GM21576 (cell line): ENCODE measurements at regions not wholly inside any gene's neighbourhood (a gene's known extent, or its start where the extent isn't known, plus 50 kb on each side); places are given as distances from the start of the nearest gene placed in this dataset.

Experiments
- ATAC-seq: cut with Tn5 transposase; IDR thresholded peaks from one replicate; pipeline ENCODE4 v1.9.1; 2021; ENCODE audit warnings: mild to moderate bottlenecking, moderate library complexity; ENCODE audit not compliant: unreplicated experiment

DNA sequence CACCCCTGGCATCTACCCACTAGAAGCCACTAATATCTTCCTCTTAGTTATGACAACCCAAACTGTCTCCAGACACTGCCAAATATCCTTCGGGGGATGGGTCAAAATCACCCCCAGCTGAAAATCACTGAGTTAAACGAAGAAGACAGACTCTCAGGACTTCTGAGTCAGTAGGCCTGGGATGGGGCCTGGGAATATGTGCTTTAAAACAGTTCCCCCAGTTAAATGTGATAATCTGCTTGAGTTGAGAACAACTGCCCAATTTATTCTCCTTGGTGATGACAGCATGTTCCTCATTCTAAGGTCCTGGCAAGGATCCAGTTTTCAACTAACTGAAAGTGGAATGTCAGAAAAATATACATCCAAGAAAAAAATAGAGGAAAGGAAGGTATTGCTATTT is 52.4 kb downstream of the CBLL2 start:
- no peak for ATAC-seq

DNA sequence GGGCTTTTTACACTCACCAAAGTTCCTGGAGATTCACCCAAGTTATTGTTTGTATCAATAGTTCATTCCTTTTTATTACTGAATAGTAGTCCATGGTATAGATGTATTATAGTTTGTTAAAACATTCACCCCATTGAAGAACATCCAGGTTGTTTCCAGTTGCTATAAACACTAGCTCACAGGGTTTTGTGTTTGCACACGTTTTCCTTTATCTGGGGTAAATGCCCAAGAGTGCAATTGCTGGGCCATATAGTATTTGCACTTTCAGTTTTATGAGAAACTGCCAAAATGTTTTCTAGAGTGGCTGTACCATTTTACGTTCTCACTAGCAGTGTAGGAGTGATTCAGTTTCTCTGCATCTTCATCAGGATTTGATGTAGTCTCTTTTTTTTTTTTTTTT is 57.1 kb downstream of the CBLL2 start:
- no peak for ATAC-seq

DNA sequence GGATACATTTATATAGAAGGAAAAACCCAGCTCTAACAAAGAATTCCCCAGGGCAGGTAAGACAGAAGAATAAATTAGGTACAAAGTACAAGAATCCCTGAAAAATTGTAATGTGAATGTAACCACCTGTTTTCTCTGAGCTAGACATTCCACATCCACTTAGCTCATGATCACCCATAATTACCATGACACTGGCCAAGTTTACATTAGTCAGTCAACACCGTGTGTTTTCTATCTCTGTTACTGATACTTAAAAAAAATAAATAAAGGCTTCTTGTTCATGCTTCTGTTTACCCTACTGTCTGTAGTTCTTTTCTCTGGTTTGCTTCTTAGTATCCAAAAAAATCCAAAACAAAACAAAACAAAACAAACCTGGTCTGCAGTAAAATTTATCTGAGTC is 66.0 kb downstream of the CBLL2 start:
- ATAC-seq, result no peak

DNA sequence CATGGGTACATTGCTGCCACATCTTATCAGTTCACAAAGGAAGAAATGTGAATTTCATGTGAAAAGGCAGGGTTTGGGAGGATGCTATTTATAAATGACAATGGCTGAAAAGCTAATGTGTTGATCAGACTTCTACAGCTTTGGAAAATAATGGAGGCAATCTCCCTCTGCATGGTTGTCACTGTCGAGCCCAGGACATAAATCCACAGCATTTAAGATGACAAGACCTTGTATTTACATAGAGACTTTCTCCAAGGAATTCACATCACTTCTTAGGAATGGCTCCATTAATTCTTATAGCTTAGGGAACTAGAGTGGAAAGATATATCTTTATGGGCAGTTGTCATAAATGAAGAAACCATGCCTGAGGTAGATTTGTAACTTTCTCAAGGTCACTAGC is 66.7 kb downstream of the CBLL2 start:
- no peak for ATAC-seq

DNA sequence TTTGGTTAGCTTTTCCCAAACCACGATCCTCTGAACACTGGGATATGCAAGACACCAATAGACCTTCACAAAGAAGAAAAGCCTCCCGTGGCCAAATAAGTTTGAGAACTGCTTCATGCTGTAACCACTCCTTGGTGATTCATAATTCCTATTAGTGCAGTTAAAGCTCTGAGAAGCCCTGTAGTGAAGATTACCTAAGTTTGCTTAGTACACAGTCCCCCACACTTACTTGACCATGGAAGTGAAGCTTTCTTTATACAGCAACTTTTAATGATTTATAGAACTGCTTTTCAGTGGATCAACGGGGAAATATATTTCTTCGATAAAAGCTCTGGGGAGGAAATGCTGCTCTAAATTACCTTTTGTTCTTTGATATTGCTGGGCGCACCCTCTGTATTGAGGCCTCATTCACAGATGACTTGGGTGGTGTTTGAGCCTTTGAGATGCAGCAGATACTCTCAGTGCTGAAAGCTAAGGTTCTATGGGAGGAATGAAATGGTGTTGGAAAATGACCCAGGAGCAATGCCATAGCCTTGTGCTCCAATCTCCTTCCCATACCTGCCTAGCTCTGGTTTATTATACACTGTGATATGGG is 67.4 kb downstream of the CBLL2 start:
- ATAC-seq, result no peak

DNA sequence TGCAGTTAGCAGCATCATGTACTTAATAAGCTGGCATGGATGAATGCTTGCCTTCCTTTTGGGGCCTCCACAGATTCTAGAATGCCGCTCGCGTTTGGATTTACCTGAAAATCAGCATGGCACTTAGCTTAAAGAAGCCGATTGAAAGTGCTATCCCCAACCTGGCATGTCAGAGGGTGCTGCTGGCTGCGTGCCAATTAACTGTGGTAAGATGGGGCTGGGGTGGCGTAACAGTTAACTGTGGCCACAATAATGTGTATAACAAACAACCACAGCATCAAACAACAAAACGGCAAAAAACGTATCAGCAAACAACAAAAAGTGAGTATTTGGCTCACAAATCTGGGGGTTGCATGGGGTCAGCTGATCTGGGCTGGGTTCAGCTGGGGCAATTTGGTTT is 70.5 kb downstream of the CBLL2 start:
- ATAC-seq, result no peak

DNA sequence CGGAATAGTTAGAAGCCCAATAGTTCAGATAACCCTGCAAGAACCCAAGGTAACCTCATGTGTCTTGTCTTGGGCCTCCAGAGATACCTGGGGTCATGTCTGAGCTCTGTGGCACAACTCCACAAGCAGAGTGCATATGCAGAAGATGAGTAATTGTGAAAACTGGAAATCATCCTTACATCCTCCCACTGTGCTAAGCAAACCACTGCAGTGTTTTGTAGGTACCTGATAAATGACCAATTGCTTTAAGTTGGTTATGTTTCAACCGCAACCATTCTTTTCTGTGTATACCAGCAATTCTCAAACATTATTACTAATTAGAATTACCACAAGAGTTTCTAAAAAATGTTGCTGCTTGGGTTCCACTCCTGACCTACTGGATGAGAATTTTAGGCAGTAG is 73.2 kb downstream of the CBLL2 start:
- ATAC-seq, result no peak

DNA sequence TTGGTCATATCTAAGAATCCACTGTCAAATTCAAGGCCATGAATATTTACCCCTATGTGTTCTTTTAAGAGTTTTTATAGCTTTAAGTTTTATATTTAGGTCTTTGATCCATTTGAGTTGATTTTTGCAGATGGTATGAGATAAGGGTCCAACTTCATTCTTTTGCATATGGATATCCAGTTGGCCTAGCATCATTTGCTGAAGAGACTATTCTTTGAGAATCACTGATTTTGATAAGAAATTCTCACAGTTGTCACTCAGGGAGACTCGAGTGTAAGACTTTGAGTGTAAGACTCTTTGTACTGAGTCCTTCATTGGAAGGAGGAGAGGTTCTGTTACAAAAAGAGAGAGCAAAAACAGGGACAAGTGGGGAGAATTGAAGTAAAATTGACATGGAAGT is 74.8 kb downstream of the CBLL2 start:
- no peak for ATAC-seq

DNA sequence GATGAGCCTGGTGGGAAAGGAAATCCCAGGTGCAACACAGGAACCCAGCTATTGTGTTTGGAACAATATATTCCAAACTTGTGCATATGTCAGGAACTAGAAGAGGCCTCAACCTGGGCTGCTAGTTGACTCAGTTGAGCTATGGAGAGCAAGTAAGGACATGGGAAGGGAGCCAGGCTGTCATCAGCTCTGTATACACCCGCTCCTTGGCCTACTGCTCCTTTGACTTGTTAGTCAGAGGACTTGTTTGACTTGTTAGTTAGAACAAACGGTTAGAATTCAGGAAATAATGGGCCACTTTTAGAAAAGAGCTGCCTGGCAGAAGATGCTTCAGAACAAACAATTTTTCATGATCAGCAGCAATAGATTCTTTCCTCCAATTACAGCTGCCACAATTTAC is 76.4 kb downstream of the CBLL2 start:
- ATAC-seq, result no peak

DNA sequence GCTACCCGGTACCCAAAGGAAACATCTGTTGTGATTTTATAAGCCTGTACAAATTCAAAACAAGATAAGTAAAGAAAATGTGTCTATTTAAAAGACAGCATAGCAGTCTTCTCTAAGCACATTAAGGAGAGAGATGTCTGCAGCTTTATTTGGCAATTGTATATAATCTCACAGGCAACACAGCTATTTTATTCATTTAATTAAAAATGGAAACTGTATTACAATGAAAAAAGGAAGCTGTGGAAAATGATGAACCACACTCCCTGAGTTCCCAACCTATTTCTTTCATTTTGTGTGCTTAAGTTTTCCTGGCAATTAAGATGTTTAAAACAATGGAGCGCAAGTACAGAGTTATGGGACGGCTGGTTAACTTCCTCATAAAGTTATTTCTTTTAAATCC is 78.4 kb downstream of the CBLL2 start:
- ATAC-seq, result no peak

DNA sequence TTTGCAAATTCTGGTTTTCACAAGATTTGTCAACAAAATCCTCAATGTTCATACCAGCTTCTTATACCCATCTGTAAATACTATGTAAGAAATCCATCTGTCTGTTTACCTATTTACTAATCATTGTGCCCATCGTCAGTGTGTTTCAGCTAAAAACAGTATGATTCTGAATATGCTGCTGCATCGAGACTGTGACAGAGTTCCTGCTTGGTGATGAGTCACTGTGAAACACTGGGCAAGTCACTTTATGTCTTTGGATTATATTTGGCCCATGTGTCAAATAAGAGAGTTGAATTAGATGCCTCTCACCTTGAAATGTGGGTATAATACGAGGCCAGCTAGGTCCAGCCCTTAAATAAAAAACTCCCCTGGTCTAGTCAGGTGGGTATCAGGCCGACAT is 79.3 kb downstream of the CBLL2 start:
- ATAC-seq, result no peak

DNA sequence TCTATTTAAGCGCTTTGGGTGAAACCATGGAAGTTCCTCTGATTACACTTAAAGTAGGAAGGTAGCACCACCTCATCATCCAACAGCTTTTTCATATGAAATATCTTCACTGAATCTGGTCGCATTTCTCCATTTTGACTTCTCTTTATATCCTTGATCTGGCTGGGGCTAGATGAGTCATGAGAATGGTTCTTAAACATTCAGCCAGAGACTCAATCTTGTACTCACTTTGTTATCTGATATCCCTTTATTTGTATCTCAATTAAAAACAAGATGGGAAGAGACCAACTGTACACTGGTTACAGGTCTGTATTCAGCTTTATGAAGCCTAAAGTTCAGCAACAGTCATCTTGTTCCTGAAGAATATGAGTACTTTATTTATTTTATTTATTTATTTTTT is 84.9 kb downstream of the CBLL2 start:
- ATAC-seq, result no peak

DNA sequence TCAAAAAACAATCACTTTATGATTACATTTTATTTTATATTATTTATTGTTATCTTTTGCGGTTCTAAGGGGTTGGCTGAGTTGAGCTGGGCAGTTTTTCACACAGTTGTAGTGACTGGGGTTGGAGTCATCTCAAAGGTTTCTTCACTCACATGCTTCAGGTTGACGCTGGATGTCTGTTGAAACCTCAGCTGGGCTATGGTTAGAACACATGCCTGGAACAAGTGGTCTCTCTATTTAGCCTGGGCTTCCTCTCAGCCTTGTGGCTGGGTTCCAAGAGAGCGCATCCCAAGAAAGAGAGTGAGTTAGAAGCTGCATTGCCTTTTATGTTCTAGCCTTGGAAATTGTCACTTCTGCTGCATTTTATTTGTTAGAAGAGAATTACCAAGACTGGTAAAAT is 87.4 kb downstream of the CBLL2 start:
- ATAC-seq, result no peak

DNA sequence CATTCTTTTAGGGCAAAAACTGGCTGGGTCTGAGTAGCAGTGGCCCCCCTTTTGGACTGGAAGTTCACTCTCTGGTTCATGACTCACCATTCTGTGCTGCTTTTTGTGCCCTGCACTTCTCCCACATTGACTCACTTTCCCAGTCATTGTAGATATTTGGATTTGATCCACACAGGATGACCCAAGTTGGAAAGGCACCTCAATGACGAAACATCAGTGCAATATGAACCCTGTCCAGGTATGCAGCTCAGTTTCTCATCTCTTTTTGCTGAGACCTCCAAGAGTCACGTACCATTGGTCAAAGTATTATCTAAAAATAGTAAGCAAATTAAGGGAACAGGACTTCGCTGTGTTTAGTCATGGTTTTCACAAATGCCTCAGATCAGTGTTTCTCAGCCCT is 92.7 kb downstream of the CBLL2 start:
- no peak for ATAC-seq

DNA sequence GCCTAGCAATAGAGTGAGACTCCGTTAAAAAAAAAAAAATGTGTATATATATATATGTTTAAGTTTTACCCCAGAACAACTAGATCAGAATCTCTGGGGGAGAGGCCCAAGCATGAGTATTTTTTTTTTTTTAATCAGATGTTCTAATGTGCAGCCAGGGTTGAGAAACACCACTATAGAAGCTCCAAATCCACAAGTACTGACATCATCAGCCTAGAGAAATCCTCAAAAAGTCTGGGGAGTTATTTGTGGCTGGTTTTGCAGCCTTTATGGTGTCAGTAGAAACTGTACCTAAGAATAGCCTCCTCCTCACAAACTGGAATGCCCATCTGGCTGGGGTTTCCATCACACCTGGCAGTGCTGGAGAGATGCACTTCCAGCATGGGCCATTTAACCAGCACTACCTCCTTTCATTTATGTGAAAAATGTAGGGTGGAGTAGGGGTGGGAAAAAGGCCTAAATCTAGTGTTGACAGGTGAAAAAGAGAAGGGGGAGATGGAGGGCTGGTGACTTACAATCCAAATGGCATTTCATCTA is 93.5 kb downstream of the CBLL2 start:
- no peak for ATAC-seq

DNA sequence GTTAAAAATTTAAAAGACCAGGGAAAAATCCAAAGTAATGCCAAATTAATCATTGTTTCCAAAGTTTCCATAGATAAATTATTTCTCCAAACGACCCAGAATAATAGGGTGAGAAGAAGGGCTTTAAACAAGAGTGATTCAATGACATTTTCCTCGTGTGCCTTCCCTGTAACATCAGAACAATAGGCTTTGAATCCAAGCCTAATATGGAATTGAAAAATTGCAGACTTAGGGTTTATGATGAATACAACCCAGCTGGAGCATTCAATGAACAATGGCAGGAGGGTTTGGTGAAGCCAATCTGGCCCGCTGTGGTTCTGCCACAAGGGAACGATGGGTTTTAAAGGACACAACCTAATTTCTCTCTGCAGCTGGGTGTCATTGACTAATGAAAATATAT is 94.2 kb downstream of the CBLL2 start:
- ATAC-seq, result no peak

DNA sequence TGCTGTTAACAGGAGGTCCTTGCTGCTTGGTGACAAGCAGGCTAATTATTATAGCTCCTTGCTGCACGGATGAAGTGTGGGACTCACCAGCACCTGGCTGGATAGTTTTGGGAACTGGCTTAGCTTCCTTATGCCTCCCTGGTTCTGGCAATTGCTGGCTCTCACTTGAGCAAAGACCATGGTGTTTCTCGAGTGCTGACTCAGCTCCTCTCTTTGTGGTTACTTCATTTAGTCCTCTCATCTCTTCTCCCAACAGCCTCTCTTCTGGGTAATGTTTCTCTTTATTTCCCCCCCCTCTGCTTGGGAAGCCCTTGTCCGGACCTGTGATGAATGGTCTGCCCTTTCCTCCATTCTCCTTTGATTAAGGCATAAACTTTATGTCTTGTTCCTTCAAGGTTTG is 100.4 kb downstream of the CBLL2 start:
- ATAC-seq, result no peak

DNA sequence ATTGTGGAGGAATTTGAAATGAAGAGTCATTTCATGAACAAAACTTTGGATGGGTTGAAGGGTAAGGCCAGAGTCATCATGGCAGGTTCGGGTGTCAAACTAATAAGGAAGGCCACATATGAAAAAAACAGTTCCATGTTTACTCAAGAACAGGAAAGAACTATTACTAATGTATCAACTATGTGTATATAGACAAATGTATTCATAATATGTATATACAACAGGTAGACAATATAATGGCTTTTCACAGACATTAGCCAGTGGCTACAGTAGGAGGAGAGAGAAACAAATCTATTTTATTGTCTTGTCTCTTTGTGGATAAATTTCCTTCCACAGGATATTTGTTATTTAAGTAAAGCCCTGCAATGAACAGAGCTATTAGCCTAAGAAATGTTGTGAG is 101.1 kb downstream of the CBLL2 start:
- ATAC-seq, result no peak

DNA sequence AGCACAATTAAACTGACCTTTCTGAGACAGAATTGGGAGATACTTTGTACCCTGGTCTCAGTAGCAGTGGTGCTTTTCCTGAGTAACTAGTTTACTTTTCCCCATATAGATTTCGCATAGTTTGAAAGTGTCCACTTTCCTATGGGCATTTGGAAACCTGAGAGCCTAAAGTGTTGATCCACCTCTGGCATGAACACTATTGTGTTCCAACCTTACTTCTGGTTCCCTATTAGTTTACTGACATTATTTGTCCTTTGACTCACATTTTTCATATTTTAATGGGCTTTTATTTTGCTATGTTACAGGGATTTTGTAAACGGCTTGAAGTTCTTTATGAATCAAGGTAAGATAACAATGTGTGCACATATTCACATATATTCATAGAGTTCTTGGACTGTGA is 103.7 kb downstream of the CBLL2 start:
- ATAC-seq, result no peak

DNA sequence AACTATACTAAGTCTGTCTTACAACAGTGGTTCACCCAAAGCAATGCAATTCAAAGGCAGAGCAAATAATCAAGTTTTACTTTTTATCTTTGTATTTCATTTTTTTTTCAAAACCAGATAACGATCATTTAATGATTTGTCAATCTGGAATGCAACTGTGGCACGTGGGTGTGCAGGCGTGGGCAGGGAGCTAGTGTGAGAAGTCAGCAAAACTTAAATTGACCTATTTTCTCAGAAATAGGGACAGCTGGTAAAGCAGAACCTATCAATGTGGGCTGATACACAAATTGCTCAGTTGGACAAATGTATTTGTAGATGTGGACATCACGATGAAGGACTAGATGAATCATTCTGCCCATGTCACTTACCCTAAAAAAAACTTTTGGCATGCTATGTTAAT is 105.6 kb downstream of the CBLL2 start:
- ATAC-seq, result no peak

DNA sequence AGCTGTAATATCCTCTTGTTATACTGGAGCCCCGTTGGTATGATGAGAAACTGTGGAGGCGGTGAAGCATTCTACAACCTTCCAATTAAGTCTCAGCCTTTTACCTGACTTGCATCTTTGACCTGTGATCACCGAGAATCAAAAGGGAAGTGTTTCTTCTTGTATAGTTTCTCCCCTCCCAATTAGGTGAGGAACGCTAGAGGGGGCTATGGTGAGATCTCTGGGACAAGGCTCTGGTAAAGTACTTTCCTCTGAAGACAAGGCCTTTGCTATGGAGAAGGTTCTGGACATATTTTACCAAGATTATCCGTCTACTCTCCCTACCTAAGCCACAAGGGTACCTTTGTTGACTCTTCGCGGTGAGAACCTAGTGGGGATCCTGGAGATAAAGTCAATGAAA is 111.3 kb downstream of the CBLL2 start:
- no peak for ATAC-seq

DNA sequence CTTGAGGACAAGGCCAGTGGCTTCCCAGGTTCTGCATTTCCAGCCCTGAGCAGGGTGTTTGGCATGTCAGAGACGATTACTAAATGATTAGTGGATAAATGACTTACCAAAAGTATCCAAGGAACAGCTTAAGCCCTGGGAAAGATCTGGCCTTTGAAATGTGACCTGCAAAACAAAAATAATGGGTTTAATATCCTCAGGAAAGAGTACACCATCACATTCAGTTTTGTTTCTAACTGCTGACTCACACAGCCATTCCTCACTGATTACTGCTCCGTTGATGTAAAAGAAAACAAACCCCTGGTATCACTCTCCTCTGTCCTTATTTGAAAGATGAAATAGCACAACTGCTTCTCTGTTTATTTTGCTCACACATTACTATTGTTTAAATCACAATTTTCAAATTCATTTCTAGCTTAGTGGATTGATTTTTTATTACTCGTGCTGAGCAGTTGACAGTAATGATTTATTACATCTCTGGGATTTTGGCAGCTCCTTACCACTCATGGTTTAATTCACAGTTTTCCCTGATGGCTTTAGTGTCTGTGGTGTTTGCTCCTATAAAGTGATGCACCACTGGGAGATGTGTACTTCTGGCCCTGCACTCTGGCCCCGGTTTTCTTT is 117.0 kb downstream of the CBLL2 start:
- ATAC-seq, result no peak
